ENCODE measurements at regions not wholly inside any gene's neighbourhood (a gene's known extent, or its start where the extent isn't known, plus 50 kb on each side); places are given as distances from the start of the nearest gene placed in this dataset.

DNA sequence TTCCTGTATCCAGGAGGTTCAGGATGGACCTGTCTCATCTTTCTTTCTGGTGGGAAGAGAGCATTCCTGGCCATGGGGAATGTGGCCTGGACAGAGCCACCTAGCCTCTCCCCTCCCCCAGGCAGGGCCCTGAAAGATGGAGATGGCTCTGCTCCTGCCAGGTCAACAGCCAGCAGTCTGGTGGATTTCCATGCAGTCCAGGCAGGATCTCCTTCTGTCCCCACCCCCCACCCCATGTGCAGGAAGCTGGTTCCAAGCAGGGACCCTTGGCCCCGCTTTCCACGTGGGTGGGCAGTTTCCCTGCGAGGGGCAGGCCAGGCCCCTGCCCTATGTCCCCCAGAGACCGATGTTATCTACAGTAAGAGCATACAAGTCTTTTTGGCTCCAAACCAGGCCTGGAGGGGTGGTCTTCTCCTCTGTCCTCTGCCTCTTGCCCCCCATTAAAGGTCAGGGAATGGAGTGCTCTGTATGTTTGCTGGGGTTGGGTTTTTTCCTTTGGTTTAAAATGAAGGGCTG, 240.5 kb downstream of the SEC14L1 start:
- no peak for TF ChIP-seq CTCF (IDR thresholded peaks at IDR 0.05; ENCODE audit: insufficient read depth, low read length, poor library complexity, severe bottlenecking)
- TF ChIP-seq EZH2phosphoT487 (conservative IDR thresholded peaks at IDR 0.05; ENCODE audit: low read length) = no peak
